ENCODE measurements at regions not wholly inside any gene's neighbourhood (a gene's known extent, or its start where the extent isn't known, plus 50 kb on each side); places are given as distances from the start of the nearest gene placed in this dataset.

- H3K9me3 ChIP-seq (ENCODE audit: control insufficient read depth, insufficient read depth, low read depth, low read length) = no peaks in the 10 kb centered on the region
- no peaks in the 10 kb centered on the region for H3K27me3 ChIP-seq (ENCODE audit: control insufficient read depth, insufficient read depth, low read length)
- no peak overlapping the region for H3K27ac ChIP-seq (ENCODE audit: low read depth, low read length)
- peaks cover 2% of the 10 kb centered on the region; the same call in 1 of the 2 replicates for H3K4me1 ChIP-seq (ENCODE audit: control insufficient read depth, insufficient read depth, low read length)
- H3K4me3 ChIP-seq (ENCODE audit: low read depth, low read length) = no peak overlapping the region
- H3K36me3 ChIP-seq (ENCODE audit: control insufficient read depth, insufficient read depth, low read length) = no peaks in the 10 kb centered on the region
- H3K9ac ChIP-seq (ENCODE audit: low read length) = no peak overlapping the region
These were observed 724.8 kb downstream of the INHBA start for GRCh38 chr7:40978047-40978446.

GRCh38 chr7:40977533-40977932 is 725.4 kb downstream of the INHBA start:
- Histone ChIP-seq H3K9me3 (ENCODE audit: control insufficient read depth, insufficient read depth, low read depth, low read length) (no peaks in the 10 kb centered on the region), H3K36me3 (ENCODE audit: control insufficient read depth, insufficient read depth, low read length) (no peaks in the 10 kb centered on the region), H3K4me3 (ENCODE audit: low read depth, low read length) (no peak overlapping the region), H3K27ac (ENCODE audit: low read depth, low read length) (no peak overlapping the region), H3K4me1 (ENCODE audit: control insufficient read depth, insufficient read depth, low read length) (peaks cover 7% of the 10 kb centered on the region; the same call in 1 of the 2 replicates), H3K9ac (ENCODE audit: low read length) (no peak overlapping the region), H3K27me3 (ENCODE audit: control insufficient read depth, insufficient read depth, low read length) (no peaks in the 10 kb centered on the region)

GRCh38 chr7:40972426-40972825 is 730.5 kb downstream of the INHBA start:
- Histone ChIP-seq H3K27me3 (ENCODE audit: control insufficient read depth, insufficient read depth, low read length) (no peaks in the 10 kb centered on the region), H3K36me3 (ENCODE audit: control insufficient read depth, insufficient read depth, low read length) (no peaks in the 10 kb centered on the region), H3K27ac (ENCODE audit: low read depth, low read length) (no peak overlapping the region), H3K9me3 (ENCODE audit: control insufficient read depth, insufficient read depth, low read depth, low read length) (no peaks in the 10 kb centered on the region), H3K4me3 (ENCODE audit: low read depth, low read length) (no peak overlapping the region), H3K9ac (ENCODE audit: low read length) (no peak overlapping the region), H3K4me1 (ENCODE audit: control insufficient read depth, insufficient read depth, low read length) (peaks cover 11% of the 10 kb centered on the region)

GRCh38 chr7:40969641-40970040 is 733.2 kb downstream of the INHBA start:
- Histone ChIP-seq H3K27me3 (ENCODE audit: control insufficient read depth, insufficient read depth, low read length) (no peaks in the 10 kb centered on the region), H3K4me1 (ENCODE audit: control insufficient read depth, insufficient read depth, low read length) (peaks cover 11% of the 10 kb centered on the region), H3K9ac (ENCODE audit: low read length) (no peak overlapping the region), H3K27ac (ENCODE audit: low read depth, low read length) (no peak overlapping the region), H3K36me3 (ENCODE audit: control insufficient read depth, insufficient read depth, low read length) (no peaks in the 10 kb centered on the region), H3K9me3 (ENCODE audit: control insufficient read depth, insufficient read depth, low read depth, low read length) (no peaks in the 10 kb centered on the region), H3K4me3 (ENCODE audit: low read depth, low read length) (no peak overlapping the region)

GRCh38 chr7:40966693-40967092 is 736.2 kb downstream of the INHBA start:
- Histone ChIP-seq H3K36me3 (ENCODE audit: control insufficient read depth, insufficient read depth, low read length) (no peaks in the 10 kb centered on the region), H3K27me3 (ENCODE audit: control insufficient read depth, insufficient read depth, low read length) (no peaks in the 10 kb centered on the region), H3K4me3 (ENCODE audit: low read depth, low read length) (no peak overlapping the region), H3K4me1 (ENCODE audit: control insufficient read depth, insufficient read depth, low read length) (no peaks in the 10 kb centered on the region), H3K9me3 (ENCODE audit: control insufficient read depth, insufficient read depth, low read depth, low read length) (no peaks in the 10 kb centered on the region), H3K27ac (ENCODE audit: low read depth, low read length) (no peak overlapping the region), H3K9ac (ENCODE audit: low read length) (no peak overlapping the region)

- no peak overlapping the region for H3K9ac ChIP-seq (ENCODE audit: low read length)
- H3K27ac ChIP-seq (ENCODE audit: low read depth, low read length) = no peak overlapping the region
- no peaks in the 10 kb centered on the region for H3K4me1 ChIP-seq (ENCODE audit: control insufficient read depth, insufficient read depth, low read length)
- H3K4me3 ChIP-seq (ENCODE audit: low read depth, low read length) = no peak overlapping the region
- H3K36me3 ChIP-seq (ENCODE audit: control insufficient read depth, insufficient read depth, low read length) = no peaks in the 10 kb centered on the region
- H3K9me3 ChIP-seq (ENCODE audit: control insufficient read depth, insufficient read depth, low read depth, low read length) = no peaks in the 10 kb centered on the region
- H3K27me3 ChIP-seq (ENCODE audit: control insufficient read depth, insufficient read depth, low read length) = no peaks in the 10 kb centered on the region
These were observed 737.1 kb downstream of the INHBA start for GRCh38 chr7:40965774-40966173.

- Histone ChIP-seq H3K4me3 (ENCODE audit: low read depth, low read length) (no peak overlapping the region), H3K9ac (ENCODE audit: low read length) (no peak overlapping the region), H3K27ac (ENCODE audit: low read depth, low read length) (no peak overlapping the region), H3K4me1 (ENCODE audit: control insufficient read depth, insufficient read depth, low read length) (no peaks in the 10 kb centered on the region), H3K9me3 (ENCODE audit: control insufficient read depth, insufficient read depth, low read depth, low read length) (no peaks in the 10 kb centered on the region), H3K27me3 (ENCODE audit: control insufficient read depth, insufficient read depth, low read length) (no peaks in the 10 kb centered on the region), H3K36me3 (ENCODE audit: control insufficient read depth, insufficient read depth, low read length) (no peaks in the 10 kb centered on the region)
These were observed 737.9 kb downstream of the INHBA start for GRCh38 chr7:40965016-40965415.

GRCh38 chr7:40964610-40965009 is 738.3 kb downstream of the INHBA start:
- H3K4me3 ChIP-seq (ENCODE audit: low read depth, low read length) = no peak overlapping the region
- H3K4me1 ChIP-seq (ENCODE audit: control insufficient read depth, insufficient read depth, low read length) = no peaks in the 10 kb centered on the region
- H3K9me3 ChIP-seq (ENCODE audit: control insufficient read depth, insufficient read depth, low read depth, low read length) = no peaks in the 10 kb centered on the region
- H3K27ac ChIP-seq (ENCODE audit: low read depth, low read length) = no peak overlapping the region
- H3K9ac ChIP-seq (ENCODE audit: low read length) = no peak overlapping the region
- no peaks in the 10 kb centered on the region for H3K36me3 ChIP-seq (ENCODE audit: control insufficient read depth, insufficient read depth, low read length)
- H3K27me3 ChIP-seq (ENCODE audit: control insufficient read depth, insufficient read depth, low read length) = no peaks in the 10 kb centered on the region

GRCh38 chr7:40959955-40960354 is 742.9 kb downstream of the INHBA start:
- Histone ChIP-seq H3K4me1 (ENCODE audit: control insufficient read depth, insufficient read depth, low read length) (no peaks in the 10 kb centered on the region), H3K27me3 (ENCODE audit: control insufficient read depth, insufficient read depth, low read length) (no peaks in the 10 kb centered on the region), H3K9me3 (ENCODE audit: control insufficient read depth, insufficient read depth, low read depth, low read length) (no peaks in the 10 kb centered on the region), H3K36me3 (ENCODE audit: control insufficient read depth, insufficient read depth, low read length) (no peaks in the 10 kb centered on the region), H3K4me3 (ENCODE audit: low read depth, low read length) (no peak overlapping the region), H3K9ac (ENCODE audit: low read length) (no peak overlapping the region), H3K27ac (ENCODE audit: low read depth, low read length) (no peak overlapping the region)

GRCh38 chr7:40948239-40948638 is 754.7 kb downstream of the INHBA start:
- Histone ChIP-seq H3K27ac (ENCODE audit: low read depth, low read length) (no peak overlapping the region), H3K9me3 (ENCODE audit: control insufficient read depth, insufficient read depth, low read depth, low read length) (peaks cover 10% of the 10 kb centered on the region; the same call in 1 of the 2 replicates), H3K36me3 (ENCODE audit: control insufficient read depth, insufficient read depth, low read length) (no peaks in the 10 kb centered on the region), H3K27me3 (ENCODE audit: control insufficient read depth, insufficient read depth, low read length) (no peaks in the 10 kb centered on the region), H3K4me3 (ENCODE audit: low read depth, low read length) (no peak overlapping the region), H3K4me1 (ENCODE audit: control insufficient read depth, insufficient read depth, low read length) (no peaks in the 10 kb centered on the region), H3K9ac (ENCODE audit: low read length) (no peak overlapping the region)

GRCh38 chr7:40947566-40947965 is 755.3 kb downstream of the INHBA start:
- no peaks in the 10 kb centered on the region for H3K4me1 ChIP-seq (ENCODE audit: control insufficient read depth, insufficient read depth, low read length)
- no peak overlapping the region for H3K9ac ChIP-seq (ENCODE audit: low read length)
- peaks cover 10% of the 10 kb centered on the region; the same call in 1 of the 2 replicates for H3K9me3 ChIP-seq (ENCODE audit: control insufficient read depth, insufficient read depth, low read depth, low read length)
- no peaks in the 10 kb centered on the region for H3K36me3 ChIP-seq (ENCODE audit: control insufficient read depth, insufficient read depth, low read length)
- no peak overlapping the region for H3K27ac ChIP-seq (ENCODE audit: low read depth, low read length)
- H3K4me3 ChIP-seq (ENCODE audit: low read depth, low read length) = no peak overlapping the region
- H3K27me3 ChIP-seq (ENCODE audit: control insufficient read depth, insufficient read depth, low read length) = no peaks in the 10 kb centered on the region

GRCh38 chr7:40946549-40946948 is 756.3 kb downstream of the INHBA start:
- H3K27ac ChIP-seq (ENCODE audit: low read depth, low read length) = no peak overlapping the region
- H3K9ac ChIP-seq (ENCODE audit: low read length) = no peak overlapping the region
- H3K4me3 ChIP-seq (ENCODE audit: low read depth, low read length) = no peak overlapping the region
- H3K36me3 ChIP-seq (ENCODE audit: control insufficient read depth, insufficient read depth, low read length) = no peaks in the 10 kb centered on the region
- no peaks in the 10 kb centered on the region for H3K4me1 ChIP-seq (ENCODE audit: control insufficient read depth, insufficient read depth, low read length)
- H3K9me3 ChIP-seq (ENCODE audit: control insufficient read depth, insufficient read depth, low read depth, low read length) = peaks cover 10% of the 10 kb centered on the region; the same call in 1 of the 2 replicates
- no peaks in the 10 kb centered on the region for H3K27me3 ChIP-seq (ENCODE audit: control insufficient read depth, insufficient read depth, low read length)
